HG03457 (cell line): ENCODE measurements at regions not wholly inside any gene's neighbourhood (a gene's known extent, or its start where the extent isn't known, plus 50 kb on each side); places are given as distances from the start of the nearest gene placed in this dataset.

Source experiments
- ATAC-seq: cut with Tn5 transposase; IDR thresholded peaks from one replicate; pipeline ENCODE4 v1.9.1; 2021; ENCODE audit warnings: moderate number of reproducible peaks; ENCODE audit not compliant: unreplicated experiment

DNA sequence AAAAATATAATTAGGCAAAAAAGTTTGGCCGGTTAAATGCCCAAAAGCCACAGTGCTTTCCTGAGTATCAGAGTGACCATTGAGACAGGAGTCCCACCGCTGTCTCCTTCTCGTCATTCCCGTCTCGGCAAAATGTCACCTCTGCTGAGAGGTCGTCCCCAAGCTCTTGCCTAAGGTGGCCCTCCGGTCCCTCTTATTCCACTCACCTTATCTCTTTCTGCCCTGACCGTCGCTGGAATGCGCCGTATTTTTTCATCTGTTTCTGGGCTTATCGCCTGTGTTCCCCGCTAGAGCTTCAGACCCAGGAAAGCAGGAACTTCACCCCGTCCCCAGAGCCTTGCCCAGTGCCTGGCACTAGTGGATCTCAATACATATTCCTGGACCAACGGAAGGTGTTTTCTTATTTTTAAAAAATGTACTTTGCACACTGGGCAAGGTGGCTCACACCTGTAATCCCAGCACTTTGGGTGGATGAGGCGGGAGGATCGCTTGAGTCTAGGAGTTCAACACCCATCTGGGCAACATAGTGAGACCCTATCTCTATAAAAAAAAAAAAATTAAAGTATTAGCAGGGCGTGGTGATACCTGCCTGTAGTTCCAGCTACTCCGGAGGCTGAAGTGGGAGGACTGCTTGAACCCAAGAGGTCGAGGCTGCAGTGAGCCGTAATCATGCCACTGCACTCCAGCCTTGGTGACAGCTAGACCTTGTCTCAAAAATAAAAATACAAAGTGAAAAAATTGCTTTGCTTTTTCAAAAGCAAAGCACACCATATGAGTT, 122.8 kb upstream of the PTPN1 start:
- ATAC-seq: no peak

DNA sequence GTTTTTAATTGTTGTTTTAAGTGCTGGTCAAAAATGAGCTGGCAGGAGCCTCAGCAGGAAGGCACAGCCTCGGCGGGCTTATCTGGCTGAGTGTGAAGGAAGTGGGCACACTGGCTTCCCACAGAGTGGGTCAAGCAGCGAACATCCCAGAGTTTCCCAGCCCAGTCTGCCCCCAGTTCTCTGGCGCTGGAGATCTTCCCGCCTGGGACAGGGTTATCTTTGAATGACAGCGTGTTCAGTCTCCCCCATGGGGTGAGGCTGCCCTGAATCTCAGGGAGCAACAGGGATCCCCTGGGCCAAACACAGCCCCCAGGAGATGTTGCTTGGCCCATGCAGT, 122.2 kb upstream of the PTPN1 start:
- ATAC-seq: no peak

DNA sequence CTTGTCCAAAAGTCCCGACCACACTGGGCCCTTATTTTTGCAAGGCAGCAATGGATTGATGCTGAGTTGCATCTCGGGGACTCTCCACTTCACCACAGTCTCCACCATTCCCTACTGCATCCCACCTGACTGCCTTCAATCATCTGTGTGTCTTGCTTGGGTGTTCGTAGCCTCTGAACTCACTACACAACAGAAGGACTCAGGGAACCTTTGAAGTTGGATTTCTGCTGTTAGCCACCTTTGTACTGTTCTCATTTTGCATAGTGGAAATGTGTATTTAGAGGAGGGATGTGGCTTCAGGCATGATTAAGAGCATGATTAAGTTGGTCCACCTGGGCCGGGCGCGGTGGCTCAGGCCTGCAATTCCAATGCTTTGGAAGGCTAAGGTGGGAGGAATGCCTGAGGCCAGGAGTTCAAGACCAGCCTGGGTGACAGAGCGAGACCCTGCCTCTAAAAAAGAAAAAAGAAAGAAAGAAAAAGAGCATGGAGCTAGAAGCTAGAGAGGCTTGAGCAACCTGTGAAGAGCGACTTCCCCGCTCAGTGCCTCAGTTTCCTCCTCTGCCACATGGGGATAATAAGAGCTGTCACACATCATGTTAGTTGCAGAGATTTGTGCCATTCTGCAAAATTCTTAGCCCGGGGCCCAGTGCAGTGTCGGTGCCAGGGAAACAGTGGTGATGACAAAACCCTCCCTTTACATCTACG, 121.3 kb upstream of the PTPN1 start:
- no peak for ATAC-seq

DNA sequence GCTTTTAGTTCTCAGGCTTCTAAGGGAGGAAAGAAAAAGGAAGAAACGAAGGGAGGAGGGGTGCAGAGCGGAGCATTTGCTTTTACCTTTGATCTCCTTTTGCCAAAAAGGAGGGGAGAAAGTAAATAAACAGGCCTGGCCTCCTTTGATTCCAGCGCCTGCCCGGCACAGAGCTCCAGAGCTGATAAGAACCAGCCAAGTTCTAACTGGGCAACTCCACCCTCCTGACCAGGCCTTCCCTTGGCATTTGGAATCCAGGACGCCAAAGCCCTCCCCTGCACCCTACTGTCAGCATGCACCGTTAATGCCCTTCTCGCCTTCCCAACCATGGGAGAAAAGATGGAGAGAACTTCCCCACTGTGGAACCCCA, 120.8 kb upstream of the PTPN1 start:
- no peak for ATAC-seq

DNA sequence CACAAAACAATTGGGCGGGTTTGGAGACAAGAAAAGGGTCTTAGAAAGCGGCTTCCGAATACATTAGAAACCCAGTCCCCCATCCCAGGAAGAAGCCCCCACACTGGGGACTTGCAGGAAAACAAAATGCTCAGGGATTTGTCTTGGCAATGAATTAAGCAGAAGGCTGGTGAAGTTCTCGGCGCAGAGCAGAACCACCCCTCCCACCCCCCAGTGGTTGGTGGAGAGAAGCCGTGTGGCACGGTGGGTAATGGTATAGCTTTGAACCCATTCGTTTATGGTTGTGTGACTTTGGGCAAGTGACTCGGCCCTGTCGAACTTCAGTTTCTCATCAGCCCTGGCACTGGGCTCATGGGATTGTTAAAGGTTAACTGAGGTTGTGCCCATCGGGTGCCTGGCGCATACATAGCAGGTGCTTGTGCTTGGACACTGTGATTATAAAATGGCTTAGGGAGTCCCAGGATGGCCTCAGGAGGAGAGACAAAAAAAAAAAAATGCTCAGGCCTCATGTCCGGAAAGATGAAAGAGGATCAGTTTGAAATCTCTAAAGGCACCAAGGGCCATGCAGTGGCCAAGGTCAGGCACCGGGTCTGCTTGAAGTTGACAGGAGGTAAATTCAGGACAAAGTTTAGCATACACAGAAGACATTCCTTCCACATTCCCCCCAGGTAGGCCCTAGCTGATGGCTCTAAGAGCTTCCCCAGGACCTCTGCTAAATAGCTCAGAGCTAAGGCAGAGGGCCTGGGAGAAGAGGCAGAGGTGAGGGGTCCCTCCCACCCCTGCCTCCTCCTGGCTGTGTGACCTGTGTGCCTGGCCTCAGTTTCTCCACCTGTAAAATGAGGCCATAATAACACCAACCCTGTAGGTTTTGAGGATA, 120.1 kb upstream of the PTPN1 start:
- no peak for ATAC-seq

DNA sequence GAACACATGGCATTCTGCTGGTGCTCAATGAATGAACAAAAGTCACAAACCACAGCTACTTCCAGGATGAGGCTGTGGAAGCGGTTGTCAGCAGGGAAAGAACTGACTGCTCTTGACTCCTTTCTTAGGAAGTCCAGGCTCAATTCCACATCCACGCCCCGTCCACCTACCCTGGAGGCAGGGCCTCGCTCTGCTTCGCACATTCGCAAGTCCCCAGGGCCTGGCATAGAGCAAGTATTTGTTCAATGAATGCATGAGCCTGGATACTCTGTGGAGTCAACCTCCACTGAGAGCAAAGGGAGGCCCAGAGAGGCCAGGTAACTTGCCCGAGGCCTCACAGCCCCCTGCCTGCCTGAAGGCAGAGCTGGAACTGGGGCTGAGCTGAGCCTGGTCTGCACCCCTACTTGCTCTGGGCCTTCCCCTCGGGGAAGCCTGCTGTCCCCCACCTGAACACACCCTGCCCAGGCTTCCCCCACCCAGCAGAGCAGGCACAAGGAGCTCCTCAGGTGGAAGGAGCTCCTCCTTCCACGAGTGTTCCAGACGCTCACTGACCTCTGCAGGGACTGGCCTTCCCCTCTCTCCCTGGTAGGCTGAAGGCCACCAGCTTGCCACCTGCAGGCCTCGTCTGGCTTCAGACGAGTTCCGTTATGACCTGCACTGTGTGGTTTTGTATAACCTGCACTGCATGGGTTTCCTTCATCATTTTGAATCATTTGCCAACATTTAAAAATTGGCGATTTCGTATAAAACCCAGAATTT, 119.3 kb upstream of the PTPN1 start:
- no peak for ATAC-seq

DNA sequence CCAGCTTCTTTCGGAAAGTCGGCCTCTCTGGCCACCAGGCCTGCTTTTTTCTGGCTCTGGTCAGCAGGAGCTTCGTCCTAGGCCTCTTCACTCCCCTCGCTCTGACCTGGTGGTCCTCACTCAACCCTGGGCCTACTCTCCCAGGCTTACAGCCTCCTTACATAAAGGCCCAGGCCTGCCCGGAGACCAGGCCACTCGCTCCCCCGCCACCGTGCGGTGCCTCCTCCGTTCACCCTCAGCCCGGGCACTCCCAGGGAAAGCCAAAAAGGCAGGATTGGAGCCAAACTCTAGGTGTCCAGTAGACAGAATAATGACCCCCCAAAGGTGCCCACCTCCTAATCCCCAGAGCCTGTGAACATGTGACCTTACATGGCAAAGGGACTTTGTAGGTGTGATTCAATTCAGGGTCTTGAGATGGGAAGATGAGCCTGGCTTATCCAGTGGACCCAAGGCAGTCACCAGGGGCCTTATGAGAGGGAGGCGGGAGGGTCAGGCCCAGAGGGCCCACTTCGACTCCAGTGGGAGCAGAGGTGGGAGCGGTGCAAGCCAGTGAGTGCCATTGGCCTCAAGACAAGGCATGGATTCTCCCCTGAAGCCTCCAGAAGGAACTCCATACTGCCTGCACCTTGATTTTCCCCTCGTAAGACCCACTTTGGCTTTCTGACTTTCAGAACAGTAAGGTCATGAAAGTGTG, 118.6 kb upstream of the PTPN1 start:
- no peak for ATAC-seq

DNA sequence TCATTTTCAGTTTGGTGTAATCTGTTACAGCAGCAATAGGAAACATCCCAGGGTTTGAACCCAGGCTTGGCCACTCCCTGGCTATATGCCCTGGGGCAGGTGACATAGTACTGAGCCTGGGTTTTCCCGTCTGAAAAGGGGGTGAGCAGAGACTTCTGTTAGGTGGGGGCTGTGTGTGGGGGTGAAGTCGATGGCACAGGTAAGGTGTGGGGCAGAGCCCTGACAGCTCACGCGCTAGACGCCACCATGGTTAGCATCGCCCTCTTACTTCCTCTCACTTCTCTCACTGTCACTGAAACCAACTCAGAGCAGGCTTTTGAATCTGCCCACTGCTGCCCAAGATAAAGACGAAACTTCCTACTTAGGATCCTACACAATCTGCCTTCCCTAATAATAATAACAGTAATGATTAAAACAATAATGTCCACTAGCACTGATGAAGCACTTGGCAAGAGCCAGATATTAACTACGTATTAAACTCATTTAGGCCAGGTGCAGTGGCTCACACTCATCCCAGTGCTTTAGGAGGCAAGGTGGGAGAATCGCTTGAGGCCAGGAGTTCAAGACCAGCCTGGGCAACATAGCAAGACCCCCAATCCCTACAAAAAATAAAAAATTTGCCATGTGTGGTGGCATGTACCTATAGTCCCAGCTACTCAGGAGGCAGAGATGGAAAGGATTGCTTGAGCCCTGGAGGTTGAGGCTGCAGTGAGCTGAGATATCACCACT, 117.9 kb upstream of the PTPN1 start:
- no peak for ATAC-seq

DNA sequence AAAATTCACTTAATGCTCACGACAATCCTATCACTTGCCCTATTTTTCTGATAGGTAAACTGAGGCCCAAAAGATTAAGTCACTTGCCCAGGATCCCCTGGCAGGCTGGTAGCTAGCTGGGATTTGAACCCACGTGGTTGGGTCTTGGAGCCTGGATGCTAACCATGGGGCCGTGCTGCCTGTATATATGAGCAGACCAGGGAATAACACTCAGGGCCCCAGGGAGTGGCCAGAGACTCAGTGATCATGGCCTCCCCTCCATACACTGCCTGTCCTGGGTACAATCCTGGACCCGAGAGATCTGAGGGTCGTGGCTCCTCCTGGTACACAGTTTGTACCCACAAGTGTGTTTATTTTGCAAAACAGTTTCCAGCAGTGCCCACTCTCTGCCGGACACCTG, 116.9 kb upstream of the PTPN1 start:
- no peak for ATAC-seq

DNA sequence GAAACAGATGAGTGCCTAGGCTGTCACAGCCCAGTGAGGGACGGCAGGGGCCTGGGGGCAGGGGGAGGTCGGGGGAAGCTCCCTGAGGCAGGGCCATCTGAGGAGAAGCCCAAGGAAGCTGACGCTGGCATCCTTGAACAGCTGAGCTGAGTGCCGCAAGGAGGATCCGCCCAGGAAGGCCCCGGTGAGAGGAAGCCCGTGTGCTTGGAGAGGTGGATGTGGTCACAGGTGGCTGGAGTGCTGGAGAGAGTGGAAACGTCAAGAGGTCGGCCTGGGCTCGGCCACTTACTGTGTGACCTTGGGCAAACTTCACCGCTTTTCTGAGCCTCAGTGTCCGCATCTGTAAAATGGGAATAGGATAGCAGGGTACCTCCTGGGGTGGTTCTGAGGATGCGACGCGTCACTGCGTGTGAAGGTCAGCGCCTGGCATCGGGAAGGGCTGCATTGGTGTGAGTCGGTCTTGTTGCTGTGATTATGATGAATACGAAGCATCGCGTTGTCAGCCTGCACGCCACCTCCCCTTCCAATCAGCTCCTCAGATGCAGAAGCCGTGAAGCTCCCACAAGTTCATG, 116.1 kb upstream of the PTPN1 start:
- ATAC-seq: no peak

DNA sequence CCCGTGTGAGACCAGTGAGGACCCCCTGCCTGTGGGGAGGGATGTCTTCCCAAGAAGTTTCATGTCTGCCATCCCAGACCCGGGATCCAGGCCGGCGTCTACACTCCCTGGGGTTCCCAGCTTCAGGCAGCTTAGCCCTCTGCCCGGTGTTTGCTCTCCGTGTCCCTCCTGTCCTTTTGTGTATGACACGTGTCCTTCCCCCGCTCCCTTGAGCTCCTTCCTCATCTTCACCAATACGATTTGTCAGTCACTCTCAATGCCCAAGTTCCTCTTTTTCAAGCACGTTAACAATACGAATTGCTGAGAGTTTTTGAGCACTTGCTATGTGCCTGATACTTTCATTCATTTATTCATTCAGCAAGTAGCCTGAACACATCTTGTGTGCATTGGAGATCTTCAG, 115.6 kb upstream of the PTPN1 start:
- no peak for ATAC-seq

DNA sequence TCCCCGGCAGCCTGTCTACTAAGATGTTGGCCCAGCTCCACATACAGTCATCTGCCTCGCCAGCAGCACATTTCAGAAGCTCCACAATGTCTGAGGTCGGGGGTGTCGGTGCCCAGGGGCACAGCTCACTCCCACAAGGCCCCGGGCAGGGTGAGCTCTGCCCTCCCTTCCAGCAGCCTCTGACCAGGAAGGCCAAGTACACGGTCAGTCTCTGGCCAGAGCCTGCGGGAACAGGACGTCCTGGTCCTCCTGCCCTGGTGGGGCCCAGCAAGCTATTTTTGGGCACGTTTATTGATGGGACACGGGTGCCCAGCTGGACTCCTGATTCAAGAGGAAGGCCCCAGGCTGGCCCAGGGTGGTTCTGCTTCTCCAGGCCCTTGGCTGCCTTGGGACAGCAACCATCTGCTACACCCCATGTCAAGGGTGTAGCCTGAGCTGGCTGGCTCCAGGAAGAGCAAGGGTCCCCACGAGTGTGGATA, 114.9 kb upstream of the PTPN1 start:
- ATAC-seq: no peak

DNA sequence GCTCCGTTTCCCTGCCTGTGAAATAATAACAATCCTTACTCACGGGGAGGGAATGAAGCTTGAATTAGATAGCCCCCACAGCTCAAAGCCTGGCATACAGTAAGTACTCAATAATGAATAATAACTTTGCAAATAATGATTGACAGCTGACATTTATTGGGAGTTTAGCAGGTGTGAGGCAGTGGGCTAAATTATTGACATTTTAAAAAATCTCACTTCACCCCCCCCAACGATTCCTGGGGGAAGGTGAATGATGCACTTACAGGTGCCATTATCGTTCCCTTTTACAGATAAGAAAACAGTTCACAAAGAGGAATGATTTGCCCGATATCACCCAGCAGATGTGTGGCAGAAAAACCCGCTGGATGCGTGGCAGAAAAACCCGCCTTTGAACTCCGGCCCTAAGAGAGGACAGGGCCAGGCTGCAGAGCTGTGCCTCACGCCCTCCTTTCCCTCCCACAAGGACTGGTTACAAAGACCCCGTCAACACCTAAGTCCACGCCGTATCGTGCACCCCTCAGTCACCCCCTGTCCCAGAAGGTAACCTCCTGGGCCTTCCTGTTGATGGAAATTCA, 114.2 kb upstream of the PTPN1 start:
- no peak for ATAC-seq

DNA sequence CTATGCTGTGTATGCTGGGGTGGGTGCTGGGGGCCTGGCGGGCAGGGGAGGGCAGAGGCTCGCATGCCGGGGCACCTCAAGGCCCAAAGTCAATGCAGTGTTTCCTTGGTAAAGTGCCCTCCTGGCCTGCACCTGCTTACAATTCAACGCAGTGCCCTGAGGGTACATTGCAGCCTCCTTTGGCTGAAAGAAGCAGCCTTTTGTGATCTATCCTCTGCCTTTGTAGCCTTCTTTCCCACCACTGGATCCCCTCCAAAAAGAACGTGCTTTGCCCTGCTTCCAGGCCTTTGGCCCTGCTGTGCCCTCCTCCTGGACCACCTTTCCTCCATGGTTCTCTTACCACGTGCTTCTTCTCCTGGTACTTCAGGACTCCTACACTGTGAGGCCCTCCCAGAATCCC, 113.6 kb upstream of the PTPN1 start:
- no peak for ATAC-seq

DNA sequence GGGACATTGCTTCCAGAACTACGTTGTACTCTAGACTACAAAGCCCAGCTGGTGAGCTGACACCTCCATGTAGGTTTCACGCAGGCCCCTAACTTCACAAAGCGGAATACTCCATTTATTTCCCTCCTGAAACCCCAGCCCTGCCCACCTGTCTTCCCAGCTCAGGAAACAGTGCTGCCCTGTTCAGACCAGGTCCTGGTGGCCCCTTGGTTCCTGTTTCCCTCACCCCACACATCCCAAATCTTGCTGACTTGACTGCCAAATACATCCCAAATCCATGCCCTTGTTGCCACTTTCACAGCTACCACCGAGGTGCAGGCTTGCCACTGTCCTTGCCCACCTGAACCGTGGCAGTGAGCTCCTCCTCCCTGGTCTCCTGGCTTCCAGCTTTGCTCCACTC, 113.1 kb upstream of the PTPN1 start:
- ATAC-seq: no peak

DNA sequence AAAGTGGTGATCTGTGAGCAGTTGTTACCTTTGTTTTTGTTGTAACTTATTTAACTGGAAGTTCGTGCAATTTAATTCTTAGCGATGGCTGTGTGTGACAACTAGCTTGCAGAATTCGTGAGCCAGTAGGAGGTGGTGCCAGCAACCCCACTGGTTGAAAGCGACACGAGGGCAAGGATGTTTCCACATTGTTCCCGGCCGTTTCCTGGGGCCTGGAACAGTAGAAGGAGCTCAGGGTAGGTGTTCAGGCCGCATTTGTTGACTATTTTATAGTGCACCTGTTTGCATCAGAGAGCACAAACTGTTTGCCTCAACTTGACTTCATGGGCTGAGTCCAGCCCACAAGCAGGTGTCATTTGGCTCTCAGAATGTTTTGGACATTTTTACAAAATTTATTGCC, 112.1 kb upstream of the PTPN1 start:
- ATAC-seq: no peak

DNA sequence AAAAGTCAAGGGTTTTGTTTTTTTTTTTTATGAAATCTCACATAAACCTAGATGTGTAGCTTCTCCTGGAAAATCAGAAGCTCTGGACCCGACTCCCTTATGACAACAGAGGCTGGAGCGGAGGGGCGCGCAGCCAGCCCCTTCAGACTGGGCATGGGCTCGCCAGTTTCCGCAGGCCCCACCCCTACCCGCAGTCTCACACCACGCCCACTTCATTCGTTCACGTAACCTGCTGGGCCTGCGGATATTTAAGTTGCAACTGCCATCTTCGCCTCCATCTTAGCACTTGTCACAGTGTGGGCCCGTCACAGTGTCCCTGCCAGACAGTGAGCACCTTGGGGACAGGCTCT, 111.7 kb upstream of the PTPN1 start:
- no peak for ATAC-seq

DNA sequence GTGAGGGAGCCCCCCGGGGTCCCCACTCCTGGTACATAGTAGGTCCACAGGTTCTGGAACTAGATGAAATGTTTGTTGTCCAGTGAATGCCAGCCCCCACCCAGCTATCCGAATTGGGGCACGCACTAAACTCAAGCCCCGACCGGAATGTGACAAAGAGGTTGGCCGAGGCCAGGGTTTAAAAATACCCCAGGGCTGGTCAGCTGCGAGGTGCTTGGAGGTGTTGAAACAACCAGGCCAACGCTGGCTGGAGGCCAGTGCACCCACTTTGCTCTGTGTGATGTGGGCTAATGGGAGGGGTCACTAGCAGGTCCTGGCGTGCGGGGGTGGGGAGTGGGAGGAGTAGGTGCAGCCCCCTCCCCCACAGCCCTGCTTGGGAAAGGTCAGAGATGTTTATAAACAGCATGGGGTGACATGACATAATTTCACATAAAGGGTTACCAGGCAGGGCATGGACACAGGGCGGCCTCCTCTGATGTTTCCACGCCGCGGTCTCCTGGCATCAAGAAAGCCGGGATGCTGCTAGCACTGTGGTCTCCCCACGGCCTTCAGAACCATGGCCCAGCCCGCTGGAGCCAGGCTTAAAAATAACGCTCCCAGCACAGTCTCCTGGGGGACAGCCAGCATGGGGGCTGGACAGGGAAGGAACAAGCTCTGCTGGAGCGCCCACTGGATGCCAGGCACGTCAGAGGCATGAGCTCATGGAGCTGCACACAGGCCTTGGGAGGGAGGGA, 111.2 kb upstream of the PTPN1 start:
- ATAC-seq: no peak

DNA sequence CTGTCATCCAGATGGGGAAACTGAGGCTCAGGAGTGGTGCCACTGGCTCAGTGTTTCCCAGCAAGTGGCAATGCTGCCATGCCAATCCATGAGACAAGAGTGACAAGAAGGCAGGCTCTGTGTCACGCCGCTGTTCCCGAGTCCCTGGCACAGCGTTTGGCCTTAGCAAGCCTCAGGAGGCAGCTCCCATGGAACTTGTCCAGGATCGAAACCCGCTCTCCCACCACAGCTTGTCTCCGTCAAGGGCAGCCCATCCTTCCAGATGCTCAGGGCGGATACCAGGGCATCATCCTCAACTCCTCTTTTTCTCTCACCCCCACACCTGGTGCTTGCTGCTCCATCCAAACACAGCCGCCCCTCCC, 110.6 kb upstream of the PTPN1 start:
- ATAC-seq: no peak
